HG03108 (cell line): ENCODE measurements at regions not wholly inside any gene's neighbourhood (a gene's known extent, or its start where the extent isn't known, plus 50 kb on each side); places are given as distances from the start of the nearest gene placed in this dataset.
"Not testable (repeated sequence)": the region's sequence is repeated elsewhere in the genome, so short reads cannot be mapped to it uniquely, and the experiment has no call there.

ENCODE experiments used
- ATAC-seq: cut with Tn5 transposase; IDR thresholded peaks from one replicate; pipeline ENCODE4 v1.9.1; 2021; ENCODE audit warnings: moderate library complexity; ENCODE audit not compliant: unreplicated experiment

DNA sequence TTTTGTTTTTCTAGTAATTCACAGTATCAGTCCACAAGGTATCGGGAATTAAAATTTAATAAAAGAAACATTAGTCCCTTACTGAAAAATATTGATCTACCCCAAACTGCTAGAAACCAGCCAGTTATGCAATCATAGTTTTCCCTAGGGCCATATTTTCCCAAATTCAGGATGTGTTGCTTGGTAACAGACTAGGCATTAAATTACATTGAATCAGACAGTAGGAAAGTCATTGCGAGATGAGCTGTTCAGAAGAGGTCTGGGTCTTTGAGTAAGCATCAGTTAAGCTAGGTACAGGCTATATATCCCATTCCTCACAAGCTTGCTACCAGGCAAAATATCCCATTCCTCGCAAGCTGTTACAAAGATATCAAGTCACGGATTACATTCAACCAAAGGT, 123.0 kb upstream of the CCDC150 start:
- no peak for ATAC-seq

DNA sequence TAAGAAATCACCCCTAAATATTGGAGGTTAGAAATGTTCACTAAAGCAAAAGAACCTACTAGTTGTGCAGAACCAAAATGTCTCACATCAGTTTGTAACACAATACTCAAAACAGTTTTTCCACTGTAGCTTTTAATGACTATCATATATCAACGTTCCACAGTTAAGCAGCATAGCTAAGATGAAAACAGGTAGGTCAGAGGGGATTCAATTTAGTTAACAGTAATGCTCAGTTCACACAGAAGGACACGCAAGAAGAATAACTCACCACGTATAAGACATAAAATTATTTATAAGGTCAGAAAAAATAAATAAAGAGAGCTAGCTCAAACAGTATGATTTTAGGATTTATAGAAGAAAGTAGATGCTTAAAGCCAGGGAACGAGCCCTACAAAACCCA, 118.9 kb upstream of the CCDC150 start:
- ATAC-seq, result no peak

DNA sequence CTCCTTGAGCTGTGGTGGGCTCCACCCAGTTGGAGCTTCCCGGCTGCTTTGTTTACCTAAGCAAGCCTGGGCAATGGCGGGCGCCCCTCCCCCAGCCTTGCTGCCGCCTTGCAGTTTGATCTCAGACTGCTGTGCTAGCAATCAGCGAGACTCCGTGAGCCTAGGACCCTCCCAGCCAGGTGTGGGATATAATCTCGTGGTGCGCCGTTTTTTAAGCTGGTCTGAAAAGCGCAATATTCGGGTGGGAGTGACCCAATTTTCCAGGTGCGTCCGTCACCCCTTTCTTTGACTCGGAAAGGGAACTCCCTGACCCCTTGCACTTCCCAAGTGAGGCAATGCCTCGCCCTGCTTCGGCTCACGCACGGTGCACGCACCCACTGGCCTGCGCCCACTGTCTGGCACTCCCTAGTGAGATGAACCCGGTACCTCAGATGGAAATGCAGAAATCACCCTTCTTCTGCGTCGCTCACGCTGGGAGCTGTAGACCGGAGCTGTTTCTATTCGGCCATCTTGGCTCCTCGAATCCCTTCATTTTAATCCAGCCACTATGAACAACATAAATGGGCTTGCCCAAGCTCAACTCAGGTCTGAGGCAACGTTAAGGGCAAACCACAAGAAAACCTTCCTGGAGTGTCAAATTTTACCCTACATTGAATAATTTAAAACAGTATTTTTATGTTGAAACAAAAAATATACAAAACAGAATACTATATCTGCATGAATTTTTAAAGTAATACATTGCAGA, 112.4 kb upstream of the CCDC150 start:
- not testable (repeated sequence) for ATAC-seq

DNA sequence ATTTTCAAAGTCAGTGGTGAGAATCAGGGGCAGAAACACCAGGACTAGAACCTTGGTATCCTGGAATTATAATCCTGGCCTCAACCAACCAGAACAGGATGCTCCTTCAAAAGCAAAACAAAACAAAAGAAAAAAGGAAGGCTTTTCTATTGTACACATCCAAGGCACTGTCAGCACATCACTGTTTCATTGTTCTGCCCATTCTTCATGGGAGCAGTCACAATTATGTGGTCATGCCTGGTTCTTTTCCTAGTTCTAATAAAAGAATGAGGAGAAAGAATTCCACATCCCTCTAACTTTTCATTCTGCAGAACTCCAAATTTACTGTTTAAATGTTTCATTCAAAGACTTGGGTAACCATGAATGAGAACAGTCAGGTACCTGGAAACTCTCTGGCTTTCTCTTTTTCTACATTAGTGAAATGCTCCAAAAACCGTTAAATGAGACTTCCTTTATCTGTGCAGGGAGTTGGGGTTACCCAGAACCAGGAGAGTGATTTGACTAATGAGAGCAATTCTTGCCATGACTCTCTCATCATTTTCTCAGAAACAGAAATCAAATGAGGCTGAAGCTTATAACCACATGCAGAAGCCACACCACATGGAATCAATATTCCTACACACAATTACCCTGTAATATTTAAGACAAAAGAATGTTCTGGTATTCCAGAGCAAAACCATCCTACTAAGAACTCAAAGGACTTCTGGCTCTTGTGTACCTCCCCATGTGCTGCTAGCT, 110.9 kb upstream of the CCDC150 start:
- ATAC-seq, result no peak

DNA sequence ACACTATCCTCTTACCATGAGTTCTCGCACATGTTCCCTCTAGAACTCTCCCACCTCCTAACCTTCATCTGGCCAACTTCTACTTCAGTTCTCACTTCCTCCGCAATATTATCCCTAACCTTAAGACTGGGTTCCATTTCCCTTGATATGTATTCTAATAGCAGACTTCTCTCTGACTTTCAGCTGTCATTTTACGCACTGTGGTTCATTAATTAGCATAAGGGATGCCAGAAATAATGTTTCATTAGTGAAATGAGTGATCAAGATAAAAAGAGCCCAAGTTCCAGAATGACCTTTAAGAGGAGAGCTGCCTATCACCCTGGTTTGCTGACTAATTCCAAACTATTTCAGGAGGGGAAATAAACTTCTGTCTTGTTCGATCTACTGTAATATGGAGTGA, 108.6 kb upstream of the CCDC150 start:
- no peak for ATAC-seq

DNA sequence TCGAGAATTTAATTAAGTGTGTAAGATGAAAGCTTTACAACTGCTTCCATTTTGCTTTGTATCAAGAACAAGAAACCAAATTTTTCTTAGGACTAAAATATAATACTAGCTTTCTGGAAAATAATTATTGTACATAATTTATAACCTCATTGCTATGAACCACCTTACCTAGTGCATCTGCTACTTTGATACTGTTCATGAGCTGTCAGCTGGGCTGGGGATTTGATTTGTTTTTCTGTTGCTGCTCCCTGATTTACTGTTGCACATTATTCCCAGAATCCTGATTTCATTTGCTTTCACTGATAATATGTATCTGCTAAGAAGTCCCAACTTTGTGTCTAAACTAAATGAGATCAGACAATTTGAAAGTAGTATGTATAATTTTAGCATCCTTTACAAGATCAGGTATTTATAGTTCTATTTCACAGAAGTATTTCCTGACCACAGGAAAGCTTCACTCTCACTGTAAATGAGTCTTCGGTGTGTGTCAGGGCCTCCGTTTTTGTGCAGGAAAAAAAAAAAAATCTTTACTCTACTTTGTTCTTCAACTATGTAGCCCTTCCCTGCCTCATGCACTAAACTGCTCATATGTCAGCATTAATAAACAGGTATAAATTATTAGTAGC, 105.6 kb upstream of the CCDC150 start:
- ATAC-seq, result no peak

DNA sequence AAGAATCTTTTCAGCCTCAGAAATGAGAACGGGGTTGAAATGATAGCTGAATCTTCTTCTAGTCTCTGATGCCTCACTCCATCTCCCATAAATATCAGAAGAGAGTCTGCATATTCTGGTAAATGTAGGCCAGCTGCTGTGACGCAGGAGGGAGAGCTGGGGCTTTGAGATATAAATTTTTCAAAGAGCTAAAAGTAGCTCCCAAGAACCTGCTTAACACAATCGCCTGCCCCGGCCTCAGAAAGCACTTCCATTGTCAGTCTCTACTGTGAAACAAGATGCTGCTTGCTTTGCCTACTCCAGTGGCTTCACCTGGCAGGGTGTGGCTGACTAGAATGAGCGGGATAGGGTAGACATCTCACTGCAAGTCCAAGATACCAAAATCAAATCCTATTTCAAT, 105.0 kb upstream of the CCDC150 start:
- ATAC-seq, result no peak

DNA sequence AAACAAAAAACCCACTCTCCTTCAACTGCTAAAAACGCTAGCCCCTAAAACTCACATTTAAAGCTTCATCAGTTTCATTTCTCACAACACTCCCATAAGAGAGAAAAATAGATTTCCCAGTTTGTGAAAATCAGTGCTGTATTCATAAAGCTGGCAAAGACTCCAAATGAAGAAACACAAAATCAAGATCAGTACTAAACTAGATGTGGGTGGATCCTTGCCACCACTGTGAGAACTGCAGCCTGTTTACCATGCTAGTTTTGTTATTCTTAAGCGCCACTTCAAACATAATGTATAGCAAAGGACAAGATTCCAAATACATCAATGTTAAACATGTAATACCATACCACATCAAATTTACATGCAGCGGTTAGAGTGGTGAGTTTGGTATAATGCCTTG, 104.5 kb upstream of the CCDC150 start:
- no peak for ATAC-seq

DNA sequence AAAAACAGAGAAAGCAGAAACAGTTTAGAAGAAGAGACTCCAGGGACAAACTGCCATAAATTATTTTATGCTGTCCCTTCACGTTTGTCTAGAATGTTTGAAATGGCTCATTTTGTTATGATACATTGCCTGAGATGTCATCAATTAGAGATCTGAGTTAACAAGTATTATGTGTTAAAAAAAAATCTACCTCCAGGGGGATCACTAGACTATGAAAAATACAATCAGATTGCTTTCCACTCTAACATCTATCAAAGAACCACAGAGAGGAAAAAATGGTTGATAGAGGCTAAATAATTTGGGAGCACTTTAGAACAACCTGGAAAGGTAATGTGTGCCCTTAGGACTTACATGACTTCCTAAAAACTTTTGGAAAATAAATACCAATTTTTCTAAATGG, 103.8 kb upstream of the CCDC150 start:
- no peak for ATAC-seq

DNA sequence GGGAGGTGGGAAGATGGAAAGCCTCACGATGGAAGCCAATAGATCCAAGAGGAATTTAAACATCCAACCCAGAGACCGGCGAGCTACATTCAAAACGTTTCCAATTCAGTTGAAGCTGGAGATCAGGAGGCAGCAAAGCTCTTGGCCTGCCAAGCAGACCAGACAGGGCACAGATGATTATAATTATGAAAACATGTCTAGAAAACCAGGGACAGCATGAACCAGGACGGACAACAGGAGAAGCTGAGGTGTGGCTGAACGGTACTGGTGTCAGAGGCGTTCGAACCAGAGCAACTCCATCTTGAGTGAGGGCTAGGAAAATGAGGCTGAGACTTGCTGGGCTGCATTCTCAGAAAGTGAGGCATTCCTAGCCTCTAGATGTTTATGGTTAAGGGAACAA, 102.2 kb upstream of the CCDC150 start:
- no peak for ATAC-seq

DNA sequence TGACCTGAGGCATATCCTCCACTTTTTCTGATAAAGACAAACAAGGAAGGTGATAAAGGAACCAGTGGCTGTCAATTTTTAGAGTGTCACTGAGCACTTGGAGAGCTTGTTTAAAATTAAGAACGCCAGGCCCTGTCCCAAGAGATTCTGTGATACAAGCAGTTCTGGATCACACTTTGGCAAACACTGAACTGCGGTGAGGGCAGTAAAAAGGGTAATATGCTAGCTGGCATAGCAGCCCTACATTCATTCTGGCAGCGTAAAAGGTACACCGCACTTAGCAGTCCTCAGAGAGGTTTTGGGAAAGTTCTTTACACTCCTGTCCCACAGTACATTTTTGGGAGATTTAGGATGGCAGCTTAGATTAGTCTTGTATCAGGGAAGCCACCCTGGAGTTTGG, 101.3 kb upstream of the CCDC150 start:
- ATAC-seq, result no peak

DNA sequence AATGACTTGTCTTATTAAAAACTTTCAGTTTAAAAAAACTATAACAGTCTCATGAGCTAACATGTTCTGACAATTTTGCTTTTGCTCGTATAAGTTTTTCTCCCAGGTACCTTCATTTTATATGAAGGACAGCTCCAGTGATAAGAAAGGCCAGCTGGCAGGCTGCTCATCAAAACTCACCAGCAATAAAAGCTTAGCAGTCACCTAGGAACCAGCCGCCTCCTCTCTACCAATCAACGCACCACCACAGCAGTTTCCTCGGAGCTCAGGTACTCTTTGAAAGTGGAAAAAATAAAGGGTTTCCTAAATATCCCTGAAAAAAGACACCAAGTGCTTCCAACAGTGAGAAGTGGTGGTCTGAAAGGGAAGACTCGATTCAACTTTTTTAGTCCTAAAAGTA, 100.9 kb upstream of the CCDC150 start:
- no peak for ATAC-seq

DNA sequence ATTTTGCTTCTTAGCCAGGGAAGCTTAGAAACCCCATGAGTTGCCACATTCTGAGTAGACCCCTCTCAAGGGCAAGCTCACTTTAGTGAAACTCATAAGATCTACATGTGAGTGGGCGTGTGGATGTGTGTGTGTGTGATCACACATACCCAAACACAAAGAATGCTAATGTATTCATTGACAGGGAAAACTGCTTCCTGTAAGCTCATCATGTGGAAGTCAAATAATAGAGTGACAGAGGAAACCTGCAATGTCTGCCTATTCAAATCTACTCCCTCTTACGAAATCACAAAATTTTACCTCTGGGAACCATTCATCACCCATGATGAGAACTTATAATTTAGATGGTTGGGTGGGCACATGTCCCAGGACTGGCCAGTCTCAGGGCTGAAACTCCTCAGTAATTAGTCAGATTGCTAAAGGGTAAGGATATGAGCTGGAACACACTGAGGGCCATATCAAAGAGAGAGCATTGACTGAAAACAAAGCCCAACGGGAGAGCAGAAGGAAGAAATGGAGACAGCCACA, 94.5 kb upstream of the CCDC150 start:
- no peak for ATAC-seq

DNA sequence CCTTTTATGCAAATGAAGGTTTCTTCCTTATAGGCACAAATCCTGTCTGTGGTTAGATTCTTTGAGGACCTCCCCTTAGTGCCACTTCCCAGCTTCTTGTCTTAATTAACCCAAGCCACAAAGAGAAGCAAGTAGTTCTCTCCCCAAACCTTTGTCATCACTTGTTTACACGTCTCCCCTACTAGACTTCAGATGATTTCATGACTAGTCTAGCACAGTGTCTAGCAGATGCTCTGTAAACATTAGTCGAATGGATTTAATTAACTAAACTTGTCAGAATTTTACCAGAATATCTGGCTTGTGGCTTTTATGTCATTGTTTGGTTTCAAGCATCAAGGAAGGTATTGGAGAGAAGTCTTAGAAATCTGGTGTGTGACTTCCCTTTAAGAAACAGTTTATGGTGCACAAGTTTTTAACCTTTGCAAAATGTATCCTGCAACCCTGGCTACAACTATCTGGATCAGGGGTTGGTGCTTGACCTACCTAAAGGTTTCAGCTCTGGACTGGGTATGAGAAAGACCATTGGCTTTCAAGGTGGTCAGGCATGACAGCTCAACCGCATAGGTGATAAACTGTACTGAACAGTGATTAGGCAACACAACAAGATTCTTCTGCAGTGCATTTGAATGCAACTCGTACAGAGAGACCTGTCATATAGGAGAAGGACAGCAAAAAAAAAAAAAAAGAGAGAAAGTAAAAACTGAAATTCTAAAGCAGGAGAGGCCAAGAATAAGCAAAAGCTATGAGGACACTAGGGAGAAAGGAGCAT, 93.2 kb upstream of the CCDC150 start:
- ATAC-seq, result no peak

DNA sequence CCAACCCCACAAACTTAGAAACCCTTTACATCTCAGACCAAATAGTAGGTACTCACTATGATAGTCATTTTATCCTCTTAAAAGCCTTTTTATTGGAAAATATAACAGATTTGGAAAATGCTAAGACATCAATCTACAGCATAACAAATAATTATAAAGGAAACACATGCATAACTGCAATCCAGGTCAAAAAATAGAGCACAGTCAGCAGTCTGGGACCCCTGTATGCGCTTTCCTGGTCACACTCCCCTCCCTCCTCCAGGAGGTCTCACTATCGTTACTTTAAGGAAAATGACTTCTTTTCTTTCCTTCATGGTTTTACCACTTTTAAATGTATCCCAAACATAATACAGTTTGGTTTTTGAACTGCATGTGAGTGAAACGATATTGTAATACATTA, 90.5 kb upstream of the CCDC150 start:
- ATAC-seq, result no peak

DNA sequence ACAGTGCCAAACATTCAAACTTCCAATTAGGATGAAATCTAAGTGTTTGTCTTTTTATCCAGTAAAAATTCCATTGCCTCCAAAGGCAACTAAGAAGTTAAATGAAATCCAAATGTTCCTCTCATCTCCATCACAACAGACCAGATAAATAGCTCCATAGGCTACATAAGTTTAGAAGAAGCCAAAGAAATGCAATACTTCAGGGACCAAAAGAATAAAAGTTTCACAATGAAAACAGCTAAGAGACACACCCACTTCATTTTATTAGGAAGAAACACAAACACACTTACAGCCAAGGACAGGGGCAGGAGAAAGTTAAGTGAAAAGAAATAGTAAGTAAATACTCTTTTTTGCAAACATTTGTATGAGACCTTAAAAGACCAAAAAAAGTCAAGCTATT, 88.5 kb upstream of the CCDC150 start:
- ATAC-seq, result no peak

DNA sequence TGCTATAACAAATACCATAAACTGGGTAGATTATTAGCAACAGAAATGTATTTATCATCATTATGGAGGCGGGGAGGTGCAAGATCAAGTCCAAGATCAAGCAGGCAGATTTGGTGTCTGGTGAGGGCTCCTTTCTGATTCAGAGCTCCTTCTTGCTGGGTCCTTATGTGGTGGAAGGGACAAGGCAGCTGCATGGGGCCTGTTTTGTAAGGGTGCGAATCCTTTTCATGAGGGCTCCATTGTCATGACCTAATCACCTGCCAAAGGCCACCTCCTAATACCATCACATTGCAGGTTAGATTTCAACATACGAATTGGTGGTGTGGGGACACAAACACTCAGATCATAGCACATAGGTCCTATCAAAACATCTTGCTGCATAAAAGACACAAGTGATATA, 84.4 kb upstream of the CCDC150 start:
- no peak for ATAC-seq

DNA sequence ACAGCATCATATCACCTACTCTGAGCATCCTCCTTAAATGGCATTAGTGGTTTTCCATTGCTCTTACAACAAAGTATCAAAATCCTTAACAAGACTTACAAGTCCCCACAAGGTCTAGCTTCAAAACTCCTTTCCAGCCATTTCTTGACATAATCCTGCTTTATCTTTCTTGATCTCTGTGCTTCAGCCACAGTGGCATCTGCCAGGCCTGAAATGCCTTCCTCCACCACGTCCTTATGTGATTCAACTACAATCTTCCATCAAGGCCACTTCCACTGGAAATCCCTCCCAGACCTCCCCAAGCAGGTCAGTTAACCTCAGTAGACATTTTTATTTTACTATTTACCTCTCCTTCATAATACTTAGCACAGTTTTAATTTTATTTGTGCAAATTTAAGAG, 83.8 kb upstream of the CCDC150 start:
- no peak for ATAC-seq

DNA sequence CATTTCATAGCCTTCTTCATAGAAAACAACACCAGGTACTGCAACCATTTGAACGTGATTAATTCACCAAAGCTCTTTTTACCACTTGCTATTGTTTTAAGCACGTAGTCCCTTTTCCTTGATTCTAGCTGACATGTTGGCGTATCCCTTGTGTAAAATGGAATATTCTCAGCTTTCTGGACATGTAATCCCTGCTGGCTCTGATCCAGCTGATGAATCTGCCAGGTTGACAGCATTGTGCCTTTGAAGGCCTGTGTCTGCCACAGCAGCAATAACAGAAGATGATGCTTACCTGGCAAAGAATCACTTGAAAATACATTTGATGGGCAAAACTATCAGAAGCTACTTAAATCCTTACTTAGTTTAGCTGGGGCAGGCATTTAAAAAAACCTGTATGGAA, 81.0 kb upstream of the CCDC150 start:
- no peak for ATAC-seq

DNA sequence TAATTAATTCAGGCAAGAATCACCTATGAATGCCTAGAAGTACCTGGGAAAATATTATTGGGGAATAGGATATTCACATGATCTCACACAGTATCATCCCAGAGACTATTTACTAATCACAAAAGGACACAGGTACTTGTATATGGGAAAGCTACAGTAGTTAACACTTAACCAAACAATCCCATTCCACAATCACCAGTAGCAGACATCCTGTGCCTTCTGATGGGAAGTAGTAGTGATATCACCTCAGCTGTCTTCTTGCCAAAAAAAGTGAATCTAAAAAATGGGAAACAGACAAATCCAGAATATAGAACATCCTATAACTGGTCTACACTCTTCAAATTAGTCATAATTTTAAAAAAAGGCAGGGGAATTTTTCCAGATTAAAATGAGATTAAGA, 75.6 kb upstream of the CCDC150 start:
- ATAC-seq, result no peak

DNA sequence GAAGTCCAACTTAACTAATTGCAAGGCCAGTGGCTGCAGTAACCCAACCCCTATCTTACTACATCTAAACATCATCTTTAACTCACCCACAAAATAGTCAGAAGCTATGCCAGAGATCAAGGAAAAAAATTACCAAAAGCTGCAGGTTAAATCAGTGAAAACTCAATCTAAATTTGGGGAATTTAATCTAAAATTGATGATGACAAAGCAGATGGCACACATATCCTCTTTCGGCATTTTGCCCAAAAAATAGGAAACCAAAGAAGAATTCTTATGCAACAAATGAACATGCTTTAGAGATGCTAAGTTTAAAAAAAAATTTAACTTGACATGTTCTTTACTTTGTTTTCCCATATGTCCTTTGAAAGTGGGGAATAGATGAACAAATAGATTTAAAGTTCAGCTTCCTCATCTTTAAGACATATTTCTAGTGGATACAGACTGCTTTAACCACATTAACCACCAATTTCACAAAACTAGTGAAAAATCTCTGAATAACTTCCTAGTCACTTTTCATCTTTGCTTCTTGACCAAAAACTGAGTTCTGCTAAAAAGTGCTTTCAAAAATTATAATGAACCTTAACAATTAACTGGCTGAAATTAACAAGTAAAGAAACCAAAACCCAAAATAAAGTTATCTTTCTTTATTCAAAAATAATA, 74.3 kb upstream of the CCDC150 start:
- no peak for ATAC-seq
